Esophagus squamous epithelium (tissue), 5 donors: ENCODE measurements at regions not wholly inside any gene's neighbourhood (a gene's known extent, or its start where the extent isn't known, plus 50 kb on each side); places are given as distances from the start of the nearest gene placed in this dataset.

Experiments used
- DNase-seq: peaks from one replicate; lab custom pipeline; 2025; lab: John Stamatoyannopoulos, UW
- H3K27ac ChIP-seq, 4 donors: fragments of 200-600 bp; sonication (generic); one replicate each; pipeline ENCODE4 v1.5.1; 2016 to 2019; ENCODE audit warnings: mild to moderate bottlenecking in 1 of 4
- H3K27me3 ChIP-seq, 4 donors: fragments of 200-600 bp; sonication (generic); 1 replicate in 3 of 4; 2 replicates in 1 of 4; pipeline versions ENCODE4 v1.5.1 to v1.6.0; 2017 to 2021; ENCODE audit warnings: antibody characterized with exemption in 1 of 4
- H3K36me3 ChIP-seq, 3 donors: fragments of 200-600 bp; sonication (generic); one replicate each; pipeline ENCODE4 v1.5.1; 2016 to 2019
- H3K4me1 ChIP-seq, 3 donors: fragments of 200-600 bp; sonication (generic); one replicate each; pipeline ENCODE4 v1.5.1; 2017 to 2019
- H3K4me3 ChIP-seq, 4 donors: fragments of 200-600 bp; sonication (generic); 1 replicate in 3 of 4; 2 replicates in 1 of 4; pipeline ENCODE4 v1.5.1; 2016 to 2019; ENCODE audit warnings: mild to moderate bottlenecking in 2 of 4, moderate library complexity in 1 of 4
- H3K9me3 ChIP-seq, 3 donors: fragments of 200-600 bp; sonication (generic); one replicate each; pipeline ENCODE4 v1.5.1; 2016 to 2019
- CTCF ChIP-seq, 6 experiments: fragments of 450-650 bp in 4 of 6; fragments of 200-600 bp in 2 of 6; sonication (generic) in 2 of 6; IDR thresholded peaks; one replicate each; pipeline ENCODE4 v1.5.1; 2016 to 2019; ENCODE audit warnings: antibody characterized with exemption in 6 of 6, mild to moderate bottlenecking in 4 of 6, moderate library complexity in 4 of 6
- POLR2A ChIP-seq, 4 donors: fragments of 450-650 bp; IDR thresholded peaks; one replicate each; pipeline ENCODE4 v1.6.1; 2017; ENCODE audit warnings: antibody characterized with exemption in 4 of 4, mild to moderate bottlenecking in 4 of 4, moderate library complexity in 3 of 4
- WGBS, 2 donors: methylation state at CpG; one replicate each; pipeline ENCODE4 v1.1.5; 2018; 5-methylcytosine and 5-hydroxymethylcytosine counted together
- intact Hi-C: fragments of 100-400 bp; cut with DNase I; formaldehyde crosslinking; loops from one replicate; pipeline ENCODE4 v1.15.0; 2022
- donor health status: DM: yes; HTN: yes; CAD: no.

- WGBS, 2 donors, result 59 to 78% methylated on average over 2 of the region's 2 CpGs
Measured at GRCh38 chr6:105626295-105627158, 223.6 kb upstream of the PREP start.

GRCh38 chr6:105624021-105624420 is 221.1 kb upstream of the PREP start:
- 91% methylated on average over 3 of the region's 3 CpGs for WGBS, 2 donors

More at GRCh38 chr6:105626295-105627158, 223.6 kb upstream of the PREP start:
- Histone ChIP-seq H3K27me3 (no peaks in the 10 kb centered on the region), H3K9me3 (no peaks in the 10 kb centered on the region), H3K27ac (no peak overlapping the region), H3K4me3 (no peak overlapping the region), H3K4me1 (peaks cover 0 to 9% (median 8%) of the 10 kb centered on the region in 3 donors), H3K36me3 (no peaks in the 10 kb centered on the region)
- no peak for DNase-seq
- TF ChIP-seq CTCF (IDR thresholded peaks at IDR 0.05), result no peak
- no peak for TF ChIP-seq POLR2A (IDR thresholded peaks at IDR 0.05)
- intact Hi-C loops, result no loop called here

GRCh38 chr6:105622226-105622625 is 219.3 kb upstream of the PREP start:
- WGBS, 2 donors, result 74 to 89% methylated on average over 3 of the region's 3 CpGs
- no peak for DNase-seq

More at GRCh38 chr6:105624021-105624420, 221.1 kb upstream of the PREP start:
- H3K36me3 ChIP-seq, result no peaks in the 10 kb centered on the region
- no peaks in the 10 kb centered on the region for H3K27me3 ChIP-seq
- no peaks in the 10 kb centered on the region for H3K9me3 ChIP-seq
- DNase-seq, result no peak
- H3K4me1 ChIP-seq, result peaks cover 0 to 9% (median 8%) of the 10 kb centered on the region in 3 donors
- H3K27ac ChIP-seq, result no peak overlapping the region
- intact Hi-C loops, result no loop called here
- H3K4me3 ChIP-seq, result no peak overlapping the region
- no peak for TF ChIP-seq POLR2A (IDR thresholded peaks at IDR 0.05)
- TF ChIP-seq CTCF (IDR thresholded peaks at IDR 0.05), result no peak

GRCh38 chr6:105621564-105622175 is 218.8 kb upstream of the PREP start:
- H3K27ac ChIP-seq, result no peak overlapping the region

More at GRCh38 chr6:105622226-105622625, 219.3 kb upstream of the PREP start:
- H3K36me3 ChIP-seq, result no peaks in the 10 kb centered on the region
- intact Hi-C loops, result no loop called here
- H3K4me1 ChIP-seq, result peaks cover 0 to 9% (median 0%) of the 10 kb centered on the region in 3 donors
- no peaks in the 10 kb centered on the region for H3K9me3 ChIP-seq
- TF ChIP-seq POLR2A (IDR thresholded peaks at IDR 0.05) (no peak), CTCF (IDR thresholded peaks at IDR 0.05) (no peak)
- no peak overlapping the region for H3K27ac ChIP-seq
- H3K4me3 ChIP-seq, result no peak overlapping the region
- no peaks in the 10 kb centered on the region for H3K27me3 ChIP-seq

More at GRCh38 chr6:105621564-105622175, 218.8 kb upstream of the PREP start:
- Histone ChIP-seq H3K9me3 (no peaks in the 10 kb centered on the region), H3K27me3 (no peaks in the 10 kb centered on the region), H3K36me3 (no peaks in the 10 kb centered on the region), H3K4me1 (peaks cover 0 to 9% (median 0%) of the 10 kb centered on the region in 3 donors), H3K4me3 (no peak overlapping the region)
- DNase-seq, result no peak
- WGBS, 2 donors, result 75 to 81% methylated on average over 6 of the region's 6 CpGs
- TF ChIP-seq CTCF (IDR thresholded peaks at IDR 0.05) (no peak), POLR2A (IDR thresholded peaks at IDR 0.05) (no peak)
- intact Hi-C loops, result no loop called here
